GM19328 (cell line): ENCODE measurements at regions not wholly inside any gene's neighbourhood (a gene's known extent, or its start where the extent isn't known, plus 50 kb on each side); places are given as distances from the start of the nearest gene placed in this dataset.

Source experiments
- ATAC-seq: cut with Tn5 transposase; IDR thresholded peaks from one replicate; pipeline ENCODE4 v1.9.1; 2021; ENCODE audit warnings: mild to moderate bottlenecking, moderate library complexity; ENCODE audit not compliant: unreplicated experiment

DNA sequence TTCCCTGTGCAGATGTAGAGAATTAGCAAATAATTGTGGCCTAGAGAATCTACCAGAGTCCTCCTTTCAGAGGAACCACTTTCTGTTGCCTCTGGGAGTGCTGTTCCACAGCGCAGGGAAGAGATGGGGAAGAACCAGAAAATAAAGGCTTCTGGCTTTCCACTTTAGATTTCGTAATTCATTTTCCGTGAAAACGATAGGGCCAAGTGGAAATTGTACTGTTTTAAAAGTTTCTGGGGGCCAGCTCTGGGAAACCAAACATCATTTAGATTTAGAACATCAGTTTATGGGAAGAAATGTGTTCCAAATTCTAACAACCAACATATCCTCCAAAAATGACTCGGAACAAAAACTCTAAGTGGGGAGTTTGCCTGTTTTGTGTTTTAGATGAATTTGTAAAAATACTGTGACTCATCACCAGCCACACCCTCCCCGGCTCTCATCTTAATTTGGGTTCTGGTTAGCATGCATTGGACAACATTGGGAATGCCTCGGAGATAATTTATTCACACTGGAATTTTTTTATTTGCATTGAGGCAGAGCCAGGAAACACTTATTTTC, 65.2 kb upstream of the LNX1 start:
- ATAC-seq, result no peak

GRCh38 chr4:53654300-53654758, 63.0 kb upstream of the LNX1 start:
- no peak for ATAC-seq

DNA sequence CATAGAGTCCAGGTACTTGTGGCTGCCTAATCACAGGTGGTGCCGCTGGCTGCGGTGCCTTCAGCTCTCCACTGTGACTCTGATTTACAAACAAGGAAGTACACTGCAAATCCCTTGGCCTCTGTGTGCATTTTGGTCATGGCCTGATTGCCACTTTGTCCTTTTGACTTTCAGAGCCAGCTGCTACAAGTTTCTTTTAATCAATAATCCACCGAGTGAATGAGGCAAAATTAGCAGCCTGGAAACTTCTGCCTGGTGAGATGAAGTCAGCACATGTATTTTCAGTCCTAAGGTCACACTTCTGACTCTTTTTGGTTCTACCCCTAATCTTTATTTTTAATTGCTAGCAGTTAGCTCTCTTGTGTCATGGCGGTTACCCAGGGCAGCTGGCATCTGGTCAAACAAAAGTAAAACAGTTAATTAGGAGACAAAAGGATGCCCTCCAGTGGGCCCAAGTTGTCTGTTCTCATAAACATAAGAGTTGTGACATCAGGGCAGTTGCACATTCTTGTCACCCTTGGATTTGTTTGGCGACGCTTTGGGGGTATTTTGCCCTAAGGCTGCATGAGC, 62.3 kb upstream of the LNX1 start:
- ATAC-seq, result no peak

DNA sequence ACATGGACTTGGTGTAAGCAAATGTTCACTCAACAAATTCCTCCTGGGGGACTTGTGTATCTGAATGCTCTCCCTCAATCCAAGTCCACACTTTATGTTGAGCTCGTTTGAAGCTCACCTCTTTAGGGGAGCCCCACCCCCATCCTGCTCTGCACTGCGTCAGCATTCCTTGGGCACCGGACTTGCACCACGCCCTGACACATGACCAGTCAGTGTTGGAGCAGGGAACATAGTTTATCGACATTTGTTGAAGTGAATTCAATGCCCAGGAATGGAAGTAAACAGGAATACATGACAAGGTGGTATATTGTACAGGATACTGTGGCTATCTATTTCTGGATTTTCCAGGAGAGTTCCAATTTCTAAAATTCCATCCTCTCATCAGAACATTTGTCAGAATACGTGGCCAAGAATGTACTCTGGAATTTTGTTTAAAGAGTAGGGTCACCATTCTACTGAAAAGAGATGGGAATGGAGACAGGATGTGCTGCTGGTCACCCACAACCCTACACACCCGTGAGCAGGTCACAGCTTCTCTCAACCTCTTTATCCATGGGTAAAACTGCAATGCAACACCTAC, 60.0 kb upstream of the LNX1 start:
- no peak for ATAC-seq

- ATAC-seq, result no peak
Observed at GRCh38 chr4:53649357-53649756, 58.1 kb upstream of the LNX1 start.

DNA sequence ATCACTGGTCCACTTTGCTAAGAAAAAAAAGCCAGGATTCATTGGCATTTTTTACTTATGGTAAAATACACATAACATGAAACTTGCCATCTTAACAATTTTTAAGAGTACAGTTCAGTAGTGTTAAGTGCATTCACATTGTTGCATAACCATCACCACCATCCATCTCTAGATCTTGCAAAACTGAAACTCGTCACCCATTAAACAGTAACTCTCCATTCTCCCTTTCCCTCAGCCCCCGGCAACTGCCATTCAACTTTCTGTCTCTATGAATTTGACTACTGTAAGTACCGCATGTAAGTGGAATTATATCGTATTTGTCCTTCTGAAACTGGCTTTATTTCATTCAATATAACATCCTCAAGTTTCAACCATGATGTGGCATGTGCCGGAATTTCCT, 56.3 kb upstream of the LNX1 start:
- ATAC-seq, result no peak

- ATAC-seq, result no peak
Observed at GRCh38 chr4:53646795-53647194, 55.5 kb upstream of the LNX1 start.

- ATAC-seq, result no peak
Observed at GRCh38 chr4:53645108-53645507, 53.8 kb upstream of the LNX1 start.

GRCh38 chr4:53644607-53645006, 53.3 kb upstream of the LNX1 start:
- ATAC-seq, result no peak
